K562 (cell line): ENCODE measurements at regions not wholly inside any gene's neighbourhood (a gene's known extent, or its start where the extent isn't known, plus 50 kb on each side); places are given as distances from the start of the nearest gene placed in this dataset.

Experiments
- ATAC-seq: fragments of 200-7000 bp; cut with Tn5 transposase; 3 replicates; pipeline ENCODE4 v1.9.1; 2020; ENCODE audit warnings: moderate library complexity
- BruUV-seq: library from RNA; stranded (reverse); fragments of 400-500 nt; replicated peaks from 2 replicates; lab custom pipeline; 2021; lab: Mats Ljungman, UMichigan
- CTCF ChIA-PET: fragments of 300-600 bp; formaldehyde crosslinking; extraction: SDS; loops from one replicate; lab custom pipeline; 2021; ENCODE audit warnings: low intra/inter-chr PET ratio; lab: Yijun Ruan, JAX
- POLR2A ChIA-PET: fragments of 300-600, 350-650 bp; sonication (Branson Sonifier 250); formaldehyde crosslinking; extraction: SDS; loops from one replicate; lab custom pipeline; 2021; ENCODE audit warnings: antibody characterized with exemption, inconsistent platforms; lab: Yijun Ruan, JAX
- DNase-seq, 4 experiments: peaks; one replicate each; pipeline versions ENCODE4 v3.0.0 to v3.0.0-alpha.2; 2011 to 2018; ENCODE audit warnings: low spot score in 3 of 4, mixed read lengths in 3 of 4; ENCODE audit errors: extremely low read depth in 1 of 4
- FAIRE-seq: peaks from 2 replicates; lab custom pipeline; 2011; peaks lifted over from hg19 to GRCh38; lab: Jason Lieb, UNC
- H2AFZ ChIP-seq: 2 replicates; pipeline ENCODE4 v1.6.0; 2011; ENCODE audit warnings: low read depth, low read length, control low read depth, inconsistent platforms
- H3K27ac ChIP-seq: fragments of 200-600 bp; 3 replicates; pipeline ENCODE4 v1.8.0; 2011; ENCODE audit warnings: low read depth, mild to moderate bottlenecking, control low read depth, inconsistent platforms, low read length, moderate library complexity, mixed read lengths; ENCODE audit errors: extremely low read depth
- H3K27me3 ChIP-seq, 2 experiments: fragments of 300-600 bp in 1 of 2; 2 replicates in 1 of 2; 3 replicates in 1 of 2; pipeline versions ENCODE4 v1.6.0 to v1.8.0; 2011; ENCODE audit warnings: inconsistent platforms in 2 of 2, low read length in 2 of 2, mild to moderate bottlenecking in 1 of 2, mixed read lengths in 1 of 2, moderate library complexity in 1 of 2; ENCODE audit not compliant: control insufficient read depth in 2 of 2, insufficient read depth in 2 of 2
- H3K36me3 ChIP-seq: fragments of 300-600 bp; 3 replicates; pipeline ENCODE4 v1.8.0; 2011; ENCODE audit warnings: mild to moderate bottlenecking, low read length, inconsistent platforms; ENCODE audit not compliant: control insufficient read depth, insufficient read depth
- H3K4me1 ChIP-seq, 2 experiments: fragments of 200-600 bp in 1 of 2; replicated peaks in 1 of 2; 2 replicates in 1 of 2; 3 replicates in 1 of 2; pipeline versions ENCODE4 v1.5.1 to v1.8.0; 2011; ENCODE audit warnings: inconsistent platforms in 2 of 2, low read length in 2 of 2, mild to moderate bottlenecking in 1 of 2, mixed read lengths in 1 of 2, moderate library complexity in 1 of 2; ENCODE audit not compliant: control insufficient read depth in 2 of 2, insufficient read depth in 2 of 2
- H3K4me2 ChIP-seq: 2 replicates; pipeline ENCODE4 v1.6.1; 2011; ENCODE audit warnings: low read length, control low read depth, inconsistent platforms, mixed read lengths; ENCODE audit not compliant: insufficient read depth
- H3K4me3 ChIP-seq: fragments of 200-600 bp; sonication (generic), shearing (Covaris generic); 2 replicates; pipeline ENCODE4 v1.5.1; 2016; ENCODE audit warnings: control low read depth, inconsistent platforms
- H3K79me2 ChIP-seq: fragments of 200-600 bp; 3 replicates; pipeline ENCODE4 v1.8.0; 2011; ENCODE audit warnings: low read length, inconsistent platforms; ENCODE audit not compliant: control insufficient read depth, insufficient read depth
- H3K9ac ChIP-seq, 2 experiments: 2 replicates each; pipeline versions ENCODE4 v1.6.0 to v1.6.1; 2011; ENCODE audit warnings: low read depth in 2 of 2, low read length in 2 of 2, control low read depth in 1 of 2, inconsistent platforms in 1 of 2, mild to moderate bottlenecking in 1 of 2, mixed read lengths in 1 of 2; ENCODE audit not compliant: insufficient read depth in 1 of 2
- H3K9me1 ChIP-seq: one replicate; pipeline ENCODE4 v1.6.0; 2011; ENCODE audit warnings: inconsistent platforms, mild to moderate bottlenecking, low read length, moderate library complexity; ENCODE audit not compliant: control insufficient read depth, insufficient read depth
- H3K9me3 ChIP-seq: replicated peaks from 2 replicates; pipeline ENCODE4 v1.5.1; 2011; ENCODE audit warnings: low read depth, low read length, inconsistent platforms; ENCODE audit not compliant: control insufficient read depth, insufficient read depth
- H4K20me1 ChIP-seq: replicated peaks from 2 replicates; pipeline ENCODE4 v1.6.1; 2011; ENCODE audit warnings: low read length, inconsistent platforms, mixed read lengths; ENCODE audit not compliant: control insufficient read depth, insufficient read depth
- CSDE1 ChIP-seq, 2 experiments: fragments of 450-650 bp; IDR thresholded peaks; 2 replicates each; pipeline ENCODE4 v1.6.1; 2016; ENCODE audit warnings: mild to moderate bottlenecking in 1 of 2
- ETV5 ChIP-seq: sonication (generic); formaldehyde crosslinking; IDR thresholded peaks from 2 replicates; pipeline ENCODE4 v1.4.0; 2020; ENCODE audit warnings: low read depth, mild to moderate bottlenecking, missing genetic modification reagents
- FOSL1 ChIP-seq: fragments of 200-800 bp; sonication (Bioruptor generic); conservative IDR thresholded peaks from 2 replicates; pipeline ENCODE4 v1.6.1; 2016; ENCODE audit warnings: missing genetic modification characterization, missing compliant biosample characterization
- KLF6 ChIP-seq: fragments of 250-450 bp; sonication (Bioruptor Pico); IDR thresholded peaks from 2 replicates; pipeline ENCODE4 v1.4.0; 2020; ENCODE audit warnings: mild to moderate bottlenecking, moderate library complexity, borderline replicate concordance
- TGIF2 ChIP-seq: sonication (generic); formaldehyde crosslinking; IDR thresholded peaks from 2 replicates; pipeline ENCODE4 v1.8.1; 2022; ENCODE audit warnings: mild to moderate bottlenecking, missing genetic modification reagents, moderate library complexity
- ZC3H4 ChIP-seq: sonication (generic); formaldehyde crosslinking; IDR thresholded peaks from 2 replicates; pipeline ENCODE4 v1.9.0; 2021; ENCODE audit warnings: missing genetic modification reagents, borderline replicate concordance
- ZNF165 ChIP-seq: fragments of 250-450 bp; sonication (Bioruptor Pico); IDR thresholded peaks from 2 replicates; pipeline ENCODE4 v1.4.0; 2020; ENCODE audit warnings: borderline replicate concordance
- ZNF431 ChIP-seq: sonication (generic); formaldehyde crosslinking; IDR thresholded peaks from 2 replicates; pipeline ENCODE4 v1.8.0; 2022; ENCODE audit warnings: mild to moderate bottlenecking, missing genetic modification reagents
- ZNF592 ChIP-seq: fragments of 450-650 bp; IDR thresholded peaks from 2 replicates; pipeline ENCODE4 v1.6.1; 2017; ENCODE audit warnings: antibody characterized with exemption, mild to moderate bottlenecking
- ZNF668 ChIP-seq: fragments of 250-450 bp; sonication (Bioruptor Pico); IDR thresholded peaks from 2 replicates; pipeline ENCODE4 v1.8.0; 2022; ENCODE audit warnings: mild to moderate bottlenecking, inconsistent platforms
- WGBS: fragments of 100-300 bp; shearing (Covaris generic); methylation state at CpG from one replicate; pipeline ENCODE4 v1.1.6; 2016; ENCODE audit warnings: low coverage, mixed read lengths; ENCODE audit not compliant: insufficient coverage; ENCODE audit errors: missing lambda C conversion rate; 5-methylcytosine and 5-hydroxymethylcytosine counted together
- in situ Hi-C: fragments of 300-500 bp; cut with MboI; formaldehyde crosslinking; loops from 4 replicates; pipeline ENCODE4 v1.15.0; 2018; ENCODE audit warnings: inconsistent platforms, mixed read lengths
- intact Hi-C: fragments of 100-400 bp; cut with micrococcal nuclease; formaldehyde crosslinking; loops from 2 replicates; pipeline ENCODE4 v1.14.2; 2022
- TF ChIP-seq, protein P1 (sequence below): fragments of 450-650 bp; IDR thresholded peaks from 2 replicates; pipeline ENCODE4 v1.6.1; 2016

DNA sequence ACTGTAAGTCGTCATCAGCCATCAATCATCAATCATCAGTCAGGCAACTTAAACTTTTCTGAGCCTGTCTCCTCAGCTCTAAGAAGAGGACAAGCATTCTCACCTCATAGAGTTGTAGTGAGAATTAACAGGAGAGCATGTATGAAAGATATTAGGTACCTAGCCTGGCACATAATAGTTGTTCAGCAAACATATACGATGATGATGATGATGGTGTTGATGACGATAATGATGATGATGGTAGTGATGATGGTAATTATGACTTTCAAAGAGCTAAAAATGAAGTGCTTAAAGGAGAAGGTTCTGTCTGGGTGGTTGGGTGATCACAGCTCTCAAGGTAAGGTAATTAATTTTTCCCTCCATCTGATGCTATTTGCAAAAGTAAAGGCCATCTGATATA lies 55.1 kb upstream of the ADRB1 start:
- ChIA-PET CTCF (no interaction called here), POLR2A (no interaction called here)
- H4K20me1 ChIP-seq, result no peaks in the 10 kb centered on the region
- H3K4me1 ChIP-seq, result no peaks in the 10 kb centered on the region
- peaks cover 1 to 29% of the 10 kb centered on the region in 2 experiments for H3K27me3 ChIP-seq
- H3K9me1 ChIP-seq, result no peaks in the 10 kb centered on the region
- no TSS peak for BruUV-seq
- H3K9me3 ChIP-seq, result no peaks in the 10 kb centered on the region
- H3K79me2 ChIP-seq, result no peaks in the 10 kb centered on the region
- no peaks in the 10 kb centered on the region for H3K36me3 ChIP-seq
- in situ Hi-C loops, result no loop called here
- H3K27ac ChIP-seq, result no peak overlapping the region
- intact Hi-C loops, result loop anchor here (10.0 kb wide), 1 partner anchor 106 kb away; no protein-coding TSS in a partner anchor
- TF ChIP-seq, protein P1, sequence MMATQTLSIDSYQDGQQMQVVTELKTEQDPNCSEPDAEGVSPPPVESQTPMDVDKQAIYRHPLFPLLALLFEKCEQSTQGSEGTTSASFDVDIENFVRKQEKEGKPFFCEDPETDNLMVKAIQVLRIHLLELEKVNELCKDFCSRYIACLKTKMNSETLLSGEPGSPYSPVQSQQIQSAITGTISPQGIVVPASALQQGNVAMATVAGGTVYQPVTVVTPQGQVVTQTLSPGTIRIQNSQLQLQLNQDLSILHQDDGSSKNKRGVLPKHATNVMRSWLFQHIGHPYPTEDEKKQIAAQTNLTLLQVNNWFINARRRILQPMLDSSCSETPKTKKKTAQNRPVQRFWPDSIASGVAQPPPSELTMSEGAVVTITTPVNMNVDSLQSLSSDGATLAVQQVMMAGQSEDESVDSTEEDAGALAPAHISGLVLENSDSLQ, result no peak
- no peak for TF ChIP-seq ZC3H4 (CRISPR knock-in tag)
- TF ChIP-seq ETV5, result no peak
- no peak overlapping the region for H2AFZ ChIP-seq
- ATAC-seq (no peak), DNase-seq (no peak), FAIRE-seq (no peak)
- no peak overlapping the region for H3K4me2 ChIP-seq
- no peak overlapping the region for H3K9ac ChIP-seq
- H3K4me3 ChIP-seq, result no peak overlapping the region
- WGBS, result 0% methylated on average over 3 of the region's 3 CpGs

DNA sequence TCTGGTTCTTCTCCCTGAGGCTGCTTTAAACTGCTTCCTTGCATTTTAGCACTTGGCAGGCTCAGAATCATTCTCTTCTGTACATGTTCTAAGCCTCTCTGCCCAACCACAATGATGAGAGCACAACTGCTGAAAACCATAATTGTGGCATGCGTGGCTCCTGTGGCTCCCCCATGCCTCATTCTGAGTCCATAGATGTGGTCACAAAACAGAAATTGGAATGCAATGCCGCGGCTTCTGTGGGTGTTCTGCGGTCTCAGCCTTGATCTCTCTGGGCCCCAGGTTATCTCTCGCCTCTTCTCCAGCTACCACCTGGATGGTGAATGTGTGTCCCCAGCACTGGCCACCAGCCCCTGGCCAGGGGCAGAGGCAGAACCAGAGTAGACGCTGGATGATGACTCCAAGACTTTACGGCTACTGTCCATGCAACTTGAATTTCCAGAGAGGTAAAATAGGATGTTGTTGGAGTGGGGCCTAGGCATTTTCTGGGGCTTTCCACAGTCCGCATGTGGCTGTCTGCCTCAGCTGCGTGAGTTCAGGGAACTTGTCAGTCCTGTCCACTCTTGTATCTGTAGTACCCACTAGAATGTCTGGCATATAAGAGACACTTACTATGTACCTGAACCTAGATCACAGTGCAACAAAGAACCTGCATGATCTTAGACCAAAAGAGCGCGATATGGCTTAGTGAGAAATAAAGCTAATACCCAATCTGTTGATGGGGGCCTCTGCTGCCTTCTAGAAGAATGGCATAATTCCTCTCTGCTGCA lies 52.4 kb upstream of the ADRB1 start:
- DNase-seq (no peak), FAIRE-seq (no peak), ATAC-seq (no peak)
- in situ Hi-C loops, result no loop called here
- no TSS peak for BruUV-seq
- H3K79me2 ChIP-seq, result no peaks in the 10 kb centered on the region
- ChIA-PET CTCF (no interaction called here), POLR2A (no interaction called here)
- H3K27me3 ChIP-seq, result peaks cover 4 to 29% of the 10 kb centered on the region in 2 experiments
- intact Hi-C loops, result no loop called here
- H3K4me1 ChIP-seq, result no peaks in the 10 kb centered on the region
- H3K9me1 ChIP-seq, result no peaks in the 10 kb centered on the region
- H3K27ac ChIP-seq, result no peak overlapping the region
- WGBS, result 6% methylated on average over 9 of the region's 11 CpGs
- no peak overlapping the region for H3K4me2 ChIP-seq
- no peaks in the 10 kb centered on the region for H3K36me3 ChIP-seq
- H3K4me3 ChIP-seq, result no peak overlapping the region
- H3K9me3 ChIP-seq, result no peaks in the 10 kb centered on the region
- no peaks in the 10 kb centered on the region for H4K20me1 ChIP-seq
- H2AFZ ChIP-seq, result no peak overlapping the region
- H3K9ac ChIP-seq, result no peak overlapping the region
- no peak for TF ChIP-seq FOSL1 (tag)
- TF ChIP-seq ZNF165 (CRISPR knock-in tag), result no peak
- no peak for TF ChIP-seq ZNF592
- TF ChIP-seq TGIF2, result no peak
- TF ChIP-seq ZNF431, result no peak
- no peak for TF ChIP-seq KLF6 (CRISPR knock-in tag)
- no peak for TF ChIP-seq CSDE1 (IDR thresholded peaks at IDR 0.05)
- no peak for TF ChIP-seq ZNF668
